ENCODE measurements at regions not wholly inside any gene's neighbourhood (a gene's known extent, or its start where the extent isn't known, plus 50 kb on each side); places are given as distances from the start of the nearest gene placed in this dataset.

DNA sequence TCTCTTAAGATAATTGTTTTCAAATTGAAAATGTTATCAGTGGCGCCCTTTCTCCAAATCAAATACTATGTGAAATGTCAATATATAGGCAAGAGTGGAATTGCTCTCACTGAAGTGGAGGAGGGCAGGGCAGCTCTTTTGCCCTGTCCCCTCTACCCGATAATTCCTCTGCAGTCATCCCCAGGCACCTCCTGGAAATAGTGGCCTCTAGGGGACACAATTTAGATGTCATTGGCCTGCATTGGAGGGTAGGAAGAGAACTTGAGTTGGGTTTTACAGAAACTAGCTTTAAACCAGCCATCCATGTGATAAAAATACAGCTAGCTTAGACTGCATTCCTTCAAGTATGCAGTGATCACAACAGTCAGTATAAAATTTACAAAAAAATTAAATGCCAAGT, 288.9 kb downstream of the EDEM1 start:
- no peaks in the 10 kb centered on the region for H3K9me3 Mint-ChIP-seq

DNA sequence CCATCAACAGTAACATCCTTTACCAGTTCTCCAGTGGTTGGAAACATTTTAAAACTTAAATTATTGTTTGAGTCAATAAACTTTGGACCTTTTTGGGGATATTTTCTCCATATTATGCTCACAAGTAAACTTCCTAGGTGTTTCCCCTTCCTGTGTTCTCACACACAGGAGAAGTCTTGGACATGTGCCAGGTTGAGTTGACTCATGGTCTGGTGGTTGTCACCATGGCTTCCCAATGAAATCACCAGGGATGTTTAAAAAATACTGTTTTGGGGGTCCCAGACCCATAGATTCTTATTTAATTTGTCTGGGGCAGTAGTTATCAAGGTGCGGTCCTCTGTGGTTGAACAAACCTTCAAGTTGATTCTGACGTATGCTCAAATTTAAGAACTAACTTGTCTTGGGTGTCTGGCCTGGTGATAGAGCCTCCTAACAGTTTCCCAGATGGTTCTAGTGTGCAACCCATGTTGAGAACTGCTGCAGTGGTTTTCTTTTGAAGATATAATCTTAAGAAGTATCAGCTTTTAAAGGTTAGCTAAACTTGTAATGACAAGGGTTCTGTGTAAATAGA, 291.8 kb downstream of the EDEM1 start:
- peaks cover 5% of the 10 kb centered on the region for H3K27me3 Mint-ChIP-seq (ENCODE audit: insufficient read depth)
- no peak overlapping the region for H3K27ac ChIP-seq (ENCODE audit: low read depth, low read length)
- no peaks in the 10 kb centered on the region for H3K36me3 Mint-ChIP-seq (ENCODE audit: low read depth)
- no peaks in the 10 kb centered on the region for H3K4me1 Mint-ChIP-seq
- H3K9me3 ChIP-seq (ENCODE audit: control insufficient read depth, low read length) = no peaks in the 10 kb centered on the region
- TF ChIP-seq, protein P1, sequence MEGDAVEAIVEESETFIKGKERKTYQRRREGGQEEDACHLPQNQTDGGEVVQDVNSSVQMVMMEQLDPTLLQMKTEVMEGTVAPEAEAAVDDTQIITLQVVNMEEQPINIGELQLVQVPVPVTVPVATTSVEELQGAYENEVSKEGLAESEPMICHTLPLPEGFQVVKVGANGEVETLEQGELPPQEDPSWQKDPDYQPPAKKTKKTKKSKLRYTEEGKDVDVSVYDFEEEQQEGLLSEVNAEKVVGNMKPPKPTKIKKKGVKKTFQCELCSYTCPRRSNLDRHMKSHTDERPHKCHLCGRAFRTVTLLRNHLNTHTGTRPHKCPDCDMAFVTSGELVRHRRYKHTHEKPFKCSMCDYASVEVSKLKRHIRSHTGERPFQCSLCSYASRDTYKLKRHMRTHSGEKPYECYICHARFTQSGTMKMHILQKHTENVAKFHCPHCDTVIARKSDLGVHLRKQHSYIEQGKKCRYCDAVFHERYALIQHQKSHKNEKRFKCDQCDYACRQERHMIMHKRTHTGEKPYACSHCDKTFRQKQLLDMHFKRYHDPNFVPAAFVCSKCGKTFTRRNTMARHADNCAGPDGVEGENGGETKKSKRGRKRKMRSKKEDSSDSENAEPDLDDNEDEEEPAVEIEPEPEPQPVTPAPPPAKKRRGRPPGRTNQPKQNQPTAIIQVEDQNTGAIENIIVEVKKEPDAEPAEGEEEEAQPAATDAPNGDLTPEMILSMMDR (conservative IDR thresholded peaks at IDR 0.05) = no peak
- H3K4me1 ChIP-seq (ENCODE audit: control insufficient read depth, insufficient read depth, low read length) = no peaks in the 10 kb centered on the region
- no peak for DNase-seq
- 92% methylated on average over 2 of the region's 2 CpGs; no CpG with 5 or more reads in 1 of the 2 experiments for WGBS, 2 experiments (ENCODE audit: insufficient coverage in 1 of 2, insufficient read length in 1 of 2)
- H3K27me3 ChIP-seq (ENCODE audit: control insufficient read depth, insufficient read depth, low read length, poor library complexity, severe bottlenecking) = peaks cover 6% of the 10 kb centered on the region
- no peak overlapping the region for H3K9ac ChIP-seq (ENCODE audit: extremely low read depth, low read length, poor library complexity, severe bottlenecking)
- H3K9me3 Mint-ChIP-seq = no peaks in the 10 kb centered on the region
- H3K36me3 ChIP-seq (ENCODE audit: control insufficient read depth, insufficient read depth, low read length) = no peaks in the 10 kb centered on the region
- H3K27ac Mint-ChIP-seq = no peak overlapping the region
- H3K4me3 ChIP-seq (ENCODE audit: low read length) = no peak overlapping the region
- H3K4me3 Mint-ChIP-seq = no peak overlapping the region

More for the DNA sequence above, 288.9 kb downstream of the EDEM1 start:
- Histone ChIP-seq H3K9ac (ENCODE audit: extremely low read depth, low read length, poor library complexity, severe bottlenecking) (no peak overlapping the region), H3K4me3 (ENCODE audit: low read length) (no peak overlapping the region), H3K9me3 (ENCODE audit: control insufficient read depth, low read length) (no peaks in the 10 kb centered on the region), H3K36me3 (ENCODE audit: control insufficient read depth, insufficient read depth, low read length) (no peaks in the 10 kb centered on the region), H3K27me3 (ENCODE audit: control insufficient read depth, insufficient read depth, low read length, poor library complexity, severe bottlenecking) (peaks cover 24% of the 10 kb centered on the region), H3K4me1 (ENCODE audit: control insufficient read depth, insufficient read depth, low read length) (no peaks in the 10 kb centered on the region), H3K27ac (ENCODE audit: low read depth, low read length) (no peak overlapping the region)
- Mint-ChIP-seq H3K36me3 (ENCODE audit: low read depth) (no peaks in the 10 kb centered on the region), H3K4me1 (no peaks in the 10 kb centered on the region), H3K27ac (no peak overlapping the region), H3K4me3 (no peak overlapping the region), H3K27me3 (ENCODE audit: insufficient read depth) (peaks cover 8% of the 10 kb centered on the region)
- 80% methylated on average over 1 to 2 of the region's 2 CpGs for WGBS, 2 experiments (ENCODE audit: insufficient coverage in 1 of 2, insufficient read length in 1 of 2)
- DNase-seq = peak; percentile 47
- TF ChIP-seq, protein P1 (conservative IDR thresholded peaks at IDR 0.05) = peak; percentile 63

DNA sequence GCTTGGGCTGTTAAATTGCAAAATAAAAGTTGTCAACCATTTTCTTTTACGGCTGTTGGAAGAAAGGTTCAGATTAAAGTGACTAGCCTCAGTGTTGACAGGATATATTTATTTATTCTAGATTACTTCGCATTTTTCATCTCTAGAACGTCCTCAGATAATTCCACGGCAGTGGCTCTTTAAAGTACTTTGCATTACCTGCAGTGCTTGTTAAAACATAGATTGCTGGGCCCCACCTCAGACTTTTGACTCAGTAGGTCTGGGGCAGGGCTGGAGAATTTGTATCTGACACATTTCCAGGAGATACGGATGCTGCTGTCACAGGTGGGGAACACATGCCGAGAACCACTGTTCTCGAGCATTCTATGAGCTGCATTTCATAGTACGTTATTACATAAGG, 292.7 kb downstream of the EDEM1 start:
- Mint-ChIP-seq H3K27ac (no peak overlapping the region), H3K4me3 (no peak overlapping the region), H3K36me3 (ENCODE audit: low read depth) (no peaks in the 10 kb centered on the region), H3K9me3 (no peaks in the 10 kb centered on the region), H3K4me1 (no peaks in the 10 kb centered on the region), H3K27me3 (ENCODE audit: insufficient read depth) (no peaks in the 10 kb centered on the region)
- Histone ChIP-seq H3K27ac (ENCODE audit: low read depth, low read length) (no peak overlapping the region), H3K27me3 (ENCODE audit: control insufficient read depth, insufficient read depth, low read length, poor library complexity, severe bottlenecking) (no peaks in the 10 kb centered on the region), H3K9ac (ENCODE audit: extremely low read depth, low read length, poor library complexity, severe bottlenecking) (no peak overlapping the region), H3K36me3 (ENCODE audit: control insufficient read depth, insufficient read depth, low read length) (no peaks in the 10 kb centered on the region), H3K4me3 (ENCODE audit: low read length) (no peak overlapping the region), H3K9me3 (ENCODE audit: control insufficient read depth, low read length) (no peaks in the 10 kb centered on the region), H3K4me1 (ENCODE audit: control insufficient read depth, insufficient read depth, low read length) (no peaks in the 10 kb centered on the region)
- TF ChIP-seq, protein P1 (conservative IDR thresholded peaks at IDR 0.05) = no peak
- 95 to 97% methylated on average over 5 to 8 of the region's 8 CpGs for WGBS, 2 experiments (ENCODE audit: insufficient coverage in 1 of 2, insufficient read length in 1 of 2)
- no peak for DNase-seq

Measured in endodermal cell (in vitro differentiated cells).